IMR-90 (cell line): ENCODE measurements at regions not wholly inside any gene's neighbourhood (a gene's known extent, or its start where the extent isn't known, plus 50 kb on each side); places are given as distances from the start of the nearest gene placed in this dataset.

Experiments used
- ATAC-seq: fragments of 200-7000 bp; cut with Tn5 transposase; 2 replicates; pipeline ENCODE4 v1.9.1; 2020; ENCODE audit warnings: low read depth, mild to moderate bottlenecking, moderate library complexity
- BruUV-seq: library from RNA; stranded (reverse); fragments of 400-500 nt; replicated peaks from 2 replicates; lab custom pipeline; 2021; lab: Mats Ljungman, UMichigan
- CTCF ChIA-PET: fragments of 300-600 bp; formaldehyde crosslinking; extraction: SDS; loops from one replicate; lab custom pipeline; 2021; ENCODE audit warnings: antibody characterized with exemption; lab: Yijun Ruan, JAX
- POLR2A ChIA-PET: fragments of 300-600 bp; sonication (Branson Sonifier 250); formaldehyde crosslinking; loops from one replicate; lab custom pipeline; 2022; ENCODE audit warnings: antibody characterized with exemption; ENCODE audit not compliant: unreplicated experiment; lab: Charles Lee
- DNase-seq: peaks from one replicate; pipeline ENCODE4 v3.0.0; 2013
- H2AFZ ChIP-seq: replicated peaks from 2 replicates; pipeline ENCODE3; 2013; ENCODE audit warnings: low read length, mild to moderate bottlenecking; ENCODE audit not compliant: poor library complexity
- H2AK5ac ChIP-seq: 2 replicates; pipeline ENCODE4 v1.6.1; 2013; ENCODE audit warnings: low read depth, low read length, inconsistent platforms
- H2AK9ac ChIP-seq: replicated peaks from 2 replicates; pipeline ENCODE3; 2013; ENCODE audit warnings: mild to moderate bottlenecking, low read depth, low read length, moderate library complexity; ENCODE audit not compliant: poor library complexity
- H2BK120ac ChIP-seq: 2 replicates; pipeline ENCODE4 v1.6.1; 2013; ENCODE audit warnings: low read depth, low read length, inconsistent platforms
- H2BK15ac ChIP-seq: 3 replicates; pipeline ENCODE4 v1.6.1; 2013; ENCODE audit warnings: low read depth, low read length, inconsistent platforms
- H2BK20ac ChIP-seq: 2 replicates; pipeline ENCODE4 v1.6.1; 2013; ENCODE audit warnings: low read depth, mild to moderate bottlenecking, inconsistent platforms, low read length, moderate library complexity
- H2BK5ac ChIP-seq: 2 replicates; pipeline ENCODE4 v1.6.1; 2013; ENCODE audit warnings: mild to moderate bottlenecking, low read depth, low read length, inconsistent platforms; ENCODE audit not compliant: poor library complexity, severe bottlenecking
- H3K14ac ChIP-seq: replicated peaks from 2 replicates; pipeline ENCODE4 v1.6.1; 2013; ENCODE audit warnings: low read depth, low read length, inconsistent platforms
- H3K18ac ChIP-seq: 2 replicates; pipeline ENCODE4 v1.6.1; 2013; ENCODE audit warnings: low read depth, low read length, control low read depth
- H3K23ac ChIP-seq: 2 replicates; pipeline ENCODE4 v1.6.1; 2013; ENCODE audit warnings: low read depth, low read length, inconsistent platforms
- H3K27ac ChIP-seq: 2 replicates; pipeline ENCODE4 v1.5.1; 2013; ENCODE audit warnings: mild to moderate bottlenecking, control low read depth, low read length; ENCODE audit not compliant: insufficient read depth
- H3K27me3 ChIP-seq: 2 replicates; pipeline ENCODE4 v1.6.1; 2013; ENCODE audit warnings: low read length; ENCODE audit not compliant: control insufficient read depth, insufficient read depth
- H3K36me3 ChIP-seq: 2 replicates; pipeline ENCODE4 v1.6.1; 2013; ENCODE audit warnings: low read length, mixed read lengths; ENCODE audit not compliant: control insufficient read depth, insufficient read depth
- H3K4ac ChIP-seq: 2 replicates; pipeline ENCODE4 v1.6.1; 2013; ENCODE audit warnings: low read depth, low read length, inconsistent platforms
- H3K4me1 ChIP-seq: 2 replicates; pipeline ENCODE4 v1.6.1; 2013; ENCODE audit warnings: low read length, mixed read lengths; ENCODE audit not compliant: control insufficient read depth, insufficient read depth
- H3K4me2 ChIP-seq: 2 replicates; pipeline ENCODE4 v1.6.1; 2013; ENCODE audit warnings: low read depth, mild to moderate bottlenecking, control low read depth, low read length, moderate library complexity
- H3K4me3 ChIP-seq: 2 replicates; pipeline ENCODE4 v1.5.1; 2013; ENCODE audit warnings: low read depth, mild to moderate bottlenecking, control low read depth, low read length, moderate library complexity; ENCODE audit not compliant: insufficient read depth
- H3K56ac ChIP-seq: 2 replicates; pipeline ENCODE4 v1.6.1; 2013; ENCODE audit warnings: low read length, inconsistent platforms; ENCODE audit not compliant: insufficient read depth; ENCODE audit errors: extremely low read depth
- H3K79me1 ChIP-seq, 2 experiments: 2 replicates each; pipeline ENCODE4 v1.6.1; 2013; ENCODE audit warnings: low read length in 2 of 2, inconsistent platforms in 1 of 2, low read depth in 1 of 2
- H3K9ac ChIP-seq: 2 replicates; pipeline ENCODE4 v1.6.1; 2013; ENCODE audit warnings: low read depth, low read length, control low read depth
- H3K9me1 ChIP-seq: 2 replicates; pipeline ENCODE4 v1.6.1; 2013; ENCODE audit warnings: low read length, inconsistent platforms; ENCODE audit not compliant: insufficient read depth
- H3K9me3 ChIP-seq: 2 replicates; pipeline ENCODE4 v1.6.1; 2013; ENCODE audit warnings: low read length; ENCODE audit not compliant: control insufficient read depth, insufficient read depth
- H4K20me1 ChIP-seq: 2 replicates; pipeline ENCODE4 v1.6.1; 2013; ENCODE audit warnings: low read length, inconsistent platforms; ENCODE audit not compliant: insufficient read depth
- H4K5ac ChIP-seq: 2 replicates; pipeline ENCODE4 v1.6.1; 2013; ENCODE audit warnings: mild to moderate bottlenecking, low read depth, low read length, control low read depth
- H4K8ac ChIP-seq, 2 experiments: 2 replicates each; pipeline ENCODE4 v1.6.1; 2013; ENCODE audit warnings: low read depth in 2 of 2, low read length in 2 of 2, control low read depth in 1 of 2, inconsistent platforms in 1 of 2
- H4K91ac ChIP-seq: 2 replicates; pipeline ENCODE4 v1.6.1; 2013; ENCODE audit warnings: low read depth, low read length, inconsistent platforms; ENCODE audit not compliant: insufficient read depth
- CEBPB ChIP-seq: IDR thresholded peaks from 2 replicates; pipeline ENCODE4 v1.6.1; 2012; ENCODE audit warnings: low read depth, low read length, improper control_type of control experiment
- CHD1 ChIP-seq: IDR thresholded peaks from 2 replicates; pipeline ENCODE4 v1.6.1; 2012; ENCODE audit warnings: low read depth, low read length, improper control_type of control experiment
- CTCF ChIP-seq: conservative IDR thresholded peaks from 2 replicates; pipeline ENCODE4 v1.5.1; 2012; ENCODE audit warnings: mild to moderate bottlenecking, low read depth, low read length, improper control_type of control experiment
- ELK1 ChIP-seq: fragments of 150-350 bp; IDR thresholded peaks from 2 replicates; pipeline ENCODE4 v1.6.1; 2016; ENCODE audit warnings: low read depth, mild to moderate bottlenecking, low read length, moderate library complexity, borderline replicate concordance
- FOS ChIP-seq: fragments of 150-350 bp; IDR thresholded peaks from 2 replicates; pipeline ENCODE4 v1.6.1; 2016; ENCODE audit warnings: low read depth, low read length
- MAFK ChIP-seq: IDR thresholded peaks from 2 replicates; pipeline ENCODE4 v1.6.1; 2012; ENCODE audit warnings: low read depth, low read length, improper control_type of control experiment
- MAZ ChIP-seq: IDR thresholded peaks from 2 replicates; pipeline ENCODE4 v1.6.1; 2012; ENCODE audit warnings: low read depth, mild to moderate bottlenecking, low read length, improper control_type of control experiment, moderate library complexity, borderline replicate concordance
- MXI1 ChIP-seq: IDR thresholded peaks from 2 replicates; pipeline ENCODE4 v1.6.1; 2012; ENCODE audit warnings: low read depth, mild to moderate bottlenecking, low read length, moderate library complexity, borderline replicate concordance
- NFE2L2 ChIP-seq: fragments of 150-350 bp; IDR thresholded peaks from 2 replicates; pipeline ENCODE4 v1.6.1; 2016; ENCODE audit warnings: low read depth, mild to moderate bottlenecking, low read length
- RCOR1 ChIP-seq: IDR thresholded peaks from 2 replicates; pipeline ENCODE4 v1.6.1; 2012; ENCODE audit warnings: mild to moderate bottlenecking, low read length, improper control_type of control experiment; ENCODE audit not compliant: insufficient replicate concordance
- RFX5 ChIP-seq: IDR thresholded peaks from 2 replicates; pipeline ENCODE4 v1.8.0; 2012; ENCODE audit warnings: low read depth, mild to moderate bottlenecking, low read length, moderate library complexity
- SMC3 ChIP-seq: fragments of 150-350 bp; IDR thresholded peaks from 2 replicates; pipeline ENCODE4 v1.6.1; 2016; ENCODE audit warnings: low read depth, mild to moderate bottlenecking, antibody characterized with exemption, low read length, moderate library complexity
- USF2 ChIP-seq: fragments of 150-350 bp; IDR thresholded peaks from 2 replicates; pipeline ENCODE4 v1.6.1; 2017; ENCODE audit warnings: mild to moderate bottlenecking, antibody characterized with exemption, low read length, low read depth
- WGBS, 2 experiments: methylation state at CpG; one replicate each; pipeline versions ENCODE4 v1.1.5 to v1.1.7; 2013; ENCODE audit warnings: missing lambda C conversion rate in 2 of 2; ENCODE audit not compliant: insufficient read length in 1 of 2; ENCODE audit errors: extremely low coverage in 2 of 2; 5-methylcytosine and 5-hydroxymethylcytosine counted together
- dilution Hi-C: fragments of 300-500 bp; cut with HindIII; formaldehyde crosslinking; loops from one replicate; pipeline ENCODE4 v1.14.3; 2018; ENCODE audit warnings: low sequenced_read_pairs; ENCODE audit not compliant: unreplicated experiment
- in situ Hi-C: fragments of 300-500 bp; cut with MboI; formaldehyde crosslinking; loops from 3 replicates; pipeline ENCODE4 v1.14.3; 2019; ENCODE audit warnings: low sequenced_read_pairs, inconsistent platforms, mixed read lengths
- intact Hi-C: fragments of 100-400 bp; cut with micrococcal nuclease; formaldehyde crosslinking; loops from 2 replicates; pipeline ENCODE4 v1.10.0; 2022

DNA sequence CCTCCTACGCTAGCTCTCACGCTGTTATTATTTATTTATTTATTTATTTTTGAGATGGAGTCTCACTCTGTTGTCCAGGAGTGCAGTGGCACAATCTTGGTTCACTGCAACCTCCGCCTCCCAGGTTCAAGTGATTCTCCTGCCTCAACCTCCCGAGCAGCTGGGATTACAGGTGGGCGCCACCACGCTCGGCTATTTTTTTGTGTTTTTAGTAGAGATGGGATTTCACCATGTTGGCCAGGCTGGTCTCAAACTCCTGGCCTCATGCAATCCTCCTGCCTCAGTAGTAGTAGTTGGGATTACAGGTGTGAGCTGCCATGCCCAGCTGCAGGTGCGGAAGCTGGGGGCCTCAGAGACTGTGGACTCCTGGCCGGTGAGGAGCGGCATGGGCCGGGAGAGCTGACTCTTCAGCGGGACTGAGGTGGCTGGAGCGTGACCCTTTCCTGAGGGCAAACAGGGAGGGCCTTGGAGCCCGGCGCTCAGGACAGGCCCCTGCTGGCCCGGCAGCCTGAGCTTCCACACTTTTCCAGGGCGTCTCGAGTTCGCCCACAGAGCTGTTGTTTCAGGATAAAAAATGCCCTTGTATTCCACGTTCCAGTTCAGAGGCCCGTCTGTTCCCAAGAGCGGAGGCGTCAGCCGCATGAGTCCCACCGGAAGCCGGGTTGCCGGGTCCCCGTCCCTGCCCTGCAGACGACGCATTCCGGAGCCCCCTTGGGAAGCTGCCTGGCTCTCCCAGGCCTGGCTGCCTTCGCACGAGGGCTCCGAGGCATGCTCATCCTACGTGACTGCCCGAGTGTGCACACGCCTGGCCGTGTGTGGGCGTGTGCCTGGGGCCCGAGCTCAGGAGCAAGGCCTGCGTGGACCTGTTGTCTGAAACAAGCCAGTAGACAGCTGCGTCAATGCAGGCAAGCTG lies 126.2 kb downstream of the SIK1 start:
- H3K56ac ChIP-seq: no peak overlapping the region
- no peak overlapping the region for H4K5ac ChIP-seq
- DNase-seq: peak; percentile 16
- no peak overlapping the region for H3K4ac ChIP-seq
- ChIA-PET CTCF (no interaction called here), POLR2A (no interaction called here)
- H2BK120ac ChIP-seq: no peak overlapping the region
- H3K14ac ChIP-seq: no peak overlapping the region
- H2BK20ac ChIP-seq: no peak overlapping the region
- no peak overlapping the region for H2BK15ac ChIP-seq
- no peak overlapping the region for H2AK9ac ChIP-seq
- 71% methylated on average over 27 of the region's 42 CpGs; no CpG with 5 or more reads in 1 of the 2 experiments for WGBS, 2 experiments
- ATAC-seq: no peak
- H4K91ac ChIP-seq: no peak overlapping the region
- H3K9me3 ChIP-seq: peaks cover 3% of the 10 kb centered on the region; the same call in 1 of the 2 replicates
- no peak overlapping the region for H3K4me2 ChIP-seq
- H4K8ac ChIP-seq: no peak overlapping the region
- no peak overlapping the region for H3K27ac ChIP-seq
- intact Hi-C loops: no loop called here
- no peaks in the 10 kb centered on the region for H3K9me1 ChIP-seq
- no peaks in the 10 kb centered on the region for H3K36me3 ChIP-seq
- H2AFZ ChIP-seq: no peak overlapping the region
- dilution Hi-C loops: no loop called here
- no peaks in the 10 kb centered on the region for H3K79me1 ChIP-seq
- H3K27me3 ChIP-seq: peaks cover 21% of the 10 kb centered on the region
- TF ChIP-seq CEBPB (no peak), RCOR1 (no peak), USF2 (no peak), NFE2L2 (no peak), MAFK (no peak), MXI1 (no peak), ELK1 (no peak), FOS (no peak), CHD1 (no peak), CTCF (no peak), SMC3 (no peak), RFX5 (no peak), MAZ (no peak)
- H3K4me3 ChIP-seq: no peak overlapping the region
- no peak overlapping the region for H3K23ac ChIP-seq
- no peak overlapping the region for H2BK5ac ChIP-seq
- no peaks in the 10 kb centered on the region for H3K4me1 ChIP-seq
- H3K18ac ChIP-seq: no peak overlapping the region
- no TSS peak for BruUV-seq
- no peak overlapping the region for H3K9ac ChIP-seq
- no peaks in the 10 kb centered on the region for H4K20me1 ChIP-seq
- in situ Hi-C loops: no loop called here
- H2AK5ac ChIP-seq: no peak overlapping the region
